HuH-7.5 (cell line): ENCODE measurements at regions not wholly inside any gene's neighbourhood (a gene's known extent, or its start where the extent isn't known, plus 50 kb on each side); places are given as distances from the start of the nearest gene placed in this dataset.

Source experiments
- DNase-seq: peaks from one replicate; pipeline ENCODE4 v3.0.0; 2011; ENCODE audit warnings: low spot score

- DNase-seq: no peak
These were observed 621.7 kb downstream of the ZPLD1 start for GRCh38 chr3:103056542-103056941.

GRCh38 chr3:103057003-103057402 lies 622.2 kb downstream of the ZPLD1 start:
- DNase-seq: no peak

GRCh38 chr3:103057487-103057886 lies 622.7 kb downstream of the ZPLD1 start:
- no peak for DNase-seq

GRCh38 chr3:103059432-103059831 lies 624.6 kb downstream of the ZPLD1 start:
- no peak for DNase-seq

GRCh38 chr3:103060242-103060641 lies 625.4 kb downstream of the ZPLD1 start:
- DNase-seq: no peak

GRCh38 chr3:103067963-103068362 lies 633.1 kb downstream of the ZPLD1 start:
- DNase-seq: no peak

GRCh38 chr3:103075282-103075681 lies 640.5 kb downstream of the ZPLD1 start:
- DNase-seq: no peak

GRCh38 chr3:103077910-103078309 lies 643.1 kb downstream of the ZPLD1 start:
- no peak for DNase-seq

- no peak for DNase-seq
These were observed 647.7 kb downstream of the ZPLD1 start for GRCh38 chr3:103082501-103082900.

- DNase-seq: no peak
These were observed 649.2 kb downstream of the ZPLD1 start for GRCh38 chr3:103083848-103084631.

- no peak for DNase-seq
These were observed 650.6 kb downstream of the ZPLD1 start for GRCh38 chr3:103085465-103085864.

GRCh38 chr3:103089758-103090157 lies 654.9 kb downstream of the ZPLD1 start:
- DNase-seq: no peak

- no peak for DNase-seq
These were observed 670.4 kb downstream of the ZPLD1 start for GRCh38 chr3:103105206-103105605.

GRCh38 chr3:103112273-103112672 lies 677.5 kb downstream of the ZPLD1 start:
- DNase-seq: no peak

- DNase-seq: no peak
These were observed 691.3 kb downstream of the ZPLD1 start for GRCh38 chr3:103126115-103126514.

- no peak for DNase-seq
These were observed 692.3 kb downstream of the ZPLD1 start for GRCh38 chr3:103127098-103127630.

- no peak for DNase-seq
These were observed 692.9 kb downstream of the ZPLD1 start for GRCh38 chr3:103127737-103128136.

- DNase-seq: no peak
These were observed 699.4 kb downstream of the ZPLD1 start for GRCh38 chr3:103134023-103134724.

- no peak for DNase-seq
These were observed 701.8 kb downstream of the ZPLD1 start for GRCh38 chr3:103136621-103137020.

GRCh38 chr3:103137830-103138229 lies 703.0 kb downstream of the ZPLD1 start:
- DNase-seq: no peak

- DNase-seq: no peak
These were observed 723.4 kb downstream of the ZPLD1 start for GRCh38 chr3:103158183-103158582.

- no peak for DNase-seq
These were observed 732.1 kb downstream of the ZPLD1 start for GRCh38 chr3:103166890-103167289.

GRCh38 chr3:103167850-103168249 lies 733.0 kb downstream of the ZPLD1 start:
- DNase-seq: no peak
